GM21723 (cell line): ENCODE measurements at regions not wholly inside any gene's neighbourhood (a gene's known extent, or its start where the extent isn't known, plus 50 kb on each side); places are given as distances from the start of the nearest gene placed in this dataset.
"Not testable (repeated sequence)": the region's sequence is repeated elsewhere in the genome, so short reads cannot be mapped to it uniquely, and the experiment has no call there.

ENCODE experiments used
- ATAC-seq: cut with Tn5 transposase; IDR thresholded peaks from one replicate; pipeline ENCODE4 v1.9.1; 2021; ENCODE audit warnings: mild to moderate bottlenecking, moderate library complexity; ENCODE audit not compliant: unreplicated experiment

DNA sequence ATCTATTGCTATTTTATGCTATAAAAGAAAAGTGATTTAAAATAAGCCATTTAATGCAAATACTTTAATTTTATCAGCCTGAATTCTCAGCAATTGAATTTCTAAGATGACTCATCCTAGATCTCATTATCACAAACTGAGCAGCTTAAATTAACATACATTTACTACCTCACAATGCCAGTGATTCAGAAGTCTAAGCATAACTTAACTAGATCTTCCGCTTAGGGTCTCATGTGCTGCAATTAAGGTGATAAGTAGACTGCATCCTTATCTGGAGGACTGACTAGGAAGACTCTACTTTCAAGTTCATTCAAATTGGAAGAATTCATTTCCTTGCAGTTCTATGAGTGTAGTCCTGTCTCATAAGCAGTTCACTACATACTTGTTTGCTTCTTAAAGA lies 286.6 kb downstream of the COL11A1 start:
- no peak for ATAC-seq

- no peak for ATAC-seq
Observed at GRCh38 chr1:102800406-102800805, 307.9 kb downstream of the COL11A1 start.

- ATAC-seq, result no peak
Observed at GRCh38 chr1:102799496-102799895, 308.8 kb downstream of the COL11A1 start.

DNA sequence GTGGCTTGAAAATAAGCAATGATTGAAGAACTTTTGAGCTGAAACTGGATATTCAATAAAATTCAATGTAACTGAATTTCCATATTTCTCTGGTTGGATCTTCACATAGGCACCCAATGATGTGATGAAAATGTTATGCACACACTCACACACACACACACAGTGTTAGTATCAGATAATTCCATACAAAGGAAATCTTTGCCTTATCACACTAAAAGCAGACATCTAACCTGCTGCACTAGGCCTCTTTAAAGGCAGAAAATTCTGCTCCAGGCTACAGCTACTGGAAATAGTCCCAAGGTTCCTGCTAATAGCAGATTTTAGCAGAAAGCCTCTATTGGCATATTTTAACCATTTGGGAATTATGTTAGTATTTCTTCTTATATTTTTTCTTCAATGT lies 309.6 kb downstream of the COL11A1 start:
- ATAC-seq, result no peak

DNA sequence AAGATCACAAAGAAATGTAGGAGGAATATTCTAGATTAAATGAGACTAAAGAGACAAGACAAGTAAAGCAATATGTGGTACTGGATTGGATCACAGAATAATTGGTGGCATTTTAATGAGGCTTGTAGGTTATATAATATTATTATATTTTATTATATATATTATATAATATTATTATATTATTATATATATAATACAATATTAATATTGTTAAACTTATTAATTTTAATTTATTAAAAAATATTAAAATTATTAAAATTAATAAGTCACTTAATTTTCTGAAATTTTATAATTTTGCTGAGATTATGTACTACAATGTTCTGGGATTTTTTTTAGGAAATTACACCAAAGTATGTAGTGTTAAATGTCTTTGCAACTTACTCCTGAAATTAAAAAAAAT lies 311.9 kb downstream of the COL11A1 start:
- no peak for ATAC-seq

GRCh38 chr1:102790997-102791396 lies 317.3 kb downstream of the COL11A1 start:
- ATAC-seq, result no peak

- ATAC-seq, result not testable (repeated sequence)
Observed at GRCh38 chr1:102789951-102790350, 318.4 kb downstream of the COL11A1 start.

DNA sequence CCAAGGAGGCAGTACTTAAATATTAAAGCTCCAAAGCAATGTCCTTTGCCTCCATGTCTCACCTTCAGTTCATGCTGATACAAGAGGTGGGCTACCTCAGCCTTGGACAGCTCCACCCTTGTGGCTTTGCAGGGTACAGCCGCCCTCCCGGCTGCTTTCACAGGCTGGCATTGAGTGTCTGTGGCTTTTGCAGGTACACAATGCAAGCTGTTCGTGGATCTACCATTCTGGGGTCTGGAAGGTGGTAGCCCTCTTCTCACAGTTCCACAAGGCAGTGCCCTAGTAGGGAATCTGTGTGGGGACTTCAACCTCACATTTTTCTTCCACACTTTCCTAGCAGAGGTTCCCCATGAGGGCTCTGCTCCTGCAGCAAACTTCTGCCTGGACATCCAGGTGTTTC lies 324.8 kb downstream of the COL11A1 start:
- no peak for ATAC-seq

DNA sequence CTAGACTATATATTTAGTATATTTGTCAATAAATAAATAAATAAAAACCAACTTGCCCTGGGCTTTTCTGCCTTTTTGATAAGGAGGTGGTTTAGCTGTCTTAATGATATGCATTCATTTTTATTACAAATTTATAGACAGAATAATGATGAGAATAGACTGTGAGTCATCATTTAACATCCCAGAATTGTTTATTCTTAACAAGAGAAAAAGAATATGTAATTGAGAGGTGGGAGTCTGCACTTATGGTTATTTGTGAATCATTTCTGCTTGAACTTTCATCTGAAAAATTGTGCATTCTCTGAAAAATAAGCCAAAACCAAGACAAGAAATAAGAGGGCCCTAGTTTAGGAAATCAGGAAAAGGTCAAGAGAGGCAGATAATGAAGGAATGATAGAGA lies 326.2 kb downstream of the COL11A1 start:
- no peak for ATAC-seq

GRCh38 chr1:102776071-102776470 lies 332.3 kb downstream of the COL11A1 start:
- ATAC-seq, result no peak

DNA sequence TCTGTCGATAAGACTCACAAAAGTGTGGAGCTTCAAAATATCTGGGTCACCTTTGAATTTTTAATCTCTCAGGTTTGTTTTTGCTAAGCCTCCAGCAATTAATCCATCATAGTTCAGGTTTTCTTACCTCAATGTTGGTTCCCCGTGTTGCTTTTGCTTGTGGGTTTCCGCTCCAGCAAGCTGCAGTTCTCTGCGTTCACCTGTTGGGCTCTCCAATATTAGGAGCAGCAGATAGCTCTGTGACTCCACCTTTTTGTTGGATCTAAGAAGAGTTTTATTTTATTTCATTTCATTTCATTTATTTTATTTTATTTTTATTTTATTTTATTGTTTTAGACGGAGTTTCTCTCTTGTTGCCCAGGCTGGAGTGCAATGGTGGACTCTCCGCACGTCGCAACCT lies 335.5 kb downstream of the COL11A1 start:
- no peak for ATAC-seq

DNA sequence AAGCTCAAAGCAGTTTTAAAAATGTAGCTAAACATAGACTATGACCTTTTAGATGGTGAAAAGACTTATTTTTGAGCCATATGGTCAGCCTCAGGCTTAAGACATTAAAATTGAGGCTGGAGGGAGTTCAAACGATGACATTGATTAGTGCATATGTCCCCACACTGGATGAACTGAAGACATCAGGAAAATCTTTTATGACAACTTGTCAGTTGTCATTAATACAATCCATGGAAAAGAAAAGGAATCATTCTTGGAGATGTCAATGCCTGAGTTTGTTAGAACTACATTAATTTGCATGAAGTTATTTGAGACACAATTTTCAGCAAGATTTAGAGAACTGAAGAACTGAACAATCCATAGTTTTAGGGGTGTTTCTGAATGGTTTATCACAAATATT lies 349.9 kb downstream of the COL11A1 start:
- ATAC-seq, result no peak

DNA sequence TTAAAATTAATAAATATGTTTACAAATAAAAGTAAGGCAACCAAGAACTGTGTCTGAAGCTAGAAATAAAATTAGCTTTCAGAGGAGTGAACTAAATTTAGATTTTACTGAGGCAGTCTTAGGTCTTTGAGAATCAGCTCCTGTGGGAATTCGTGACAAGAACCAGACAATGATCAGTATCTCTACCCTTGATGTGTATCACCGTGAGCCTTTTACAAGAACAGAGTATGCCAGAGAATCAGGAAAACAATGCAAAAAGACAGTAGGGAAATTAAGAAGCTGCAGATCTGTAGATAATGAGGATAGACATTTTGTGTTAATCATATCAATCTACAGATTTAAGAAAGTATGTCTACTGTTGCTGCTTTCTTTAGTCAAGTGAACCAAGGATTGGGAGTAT lies 351.0 kb downstream of the COL11A1 start:
- ATAC-seq, result no peak

GRCh38 chr1:102751111-102751510 lies 357.2 kb downstream of the COL11A1 start:
- ATAC-seq, result no peak

DNA sequence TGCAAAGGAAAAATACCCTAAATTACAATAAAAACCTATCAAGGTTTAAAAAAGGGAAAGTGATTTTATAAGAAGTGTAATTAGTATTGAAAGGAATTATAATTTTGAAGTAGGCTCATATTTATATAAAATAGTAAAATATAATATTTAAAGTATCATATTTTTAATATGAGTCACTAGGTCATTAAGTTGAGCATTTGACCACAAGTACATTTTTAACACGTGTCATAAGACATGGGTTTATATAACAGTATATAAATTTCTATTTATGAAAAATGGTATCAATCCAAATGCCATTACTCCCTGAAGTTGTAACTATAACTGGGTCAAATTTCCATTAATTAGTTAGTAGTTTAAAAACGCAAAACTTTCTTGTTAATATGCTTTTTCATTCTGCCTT lies 365.9 kb downstream of the COL11A1 start:
- no peak for ATAC-seq

DNA sequence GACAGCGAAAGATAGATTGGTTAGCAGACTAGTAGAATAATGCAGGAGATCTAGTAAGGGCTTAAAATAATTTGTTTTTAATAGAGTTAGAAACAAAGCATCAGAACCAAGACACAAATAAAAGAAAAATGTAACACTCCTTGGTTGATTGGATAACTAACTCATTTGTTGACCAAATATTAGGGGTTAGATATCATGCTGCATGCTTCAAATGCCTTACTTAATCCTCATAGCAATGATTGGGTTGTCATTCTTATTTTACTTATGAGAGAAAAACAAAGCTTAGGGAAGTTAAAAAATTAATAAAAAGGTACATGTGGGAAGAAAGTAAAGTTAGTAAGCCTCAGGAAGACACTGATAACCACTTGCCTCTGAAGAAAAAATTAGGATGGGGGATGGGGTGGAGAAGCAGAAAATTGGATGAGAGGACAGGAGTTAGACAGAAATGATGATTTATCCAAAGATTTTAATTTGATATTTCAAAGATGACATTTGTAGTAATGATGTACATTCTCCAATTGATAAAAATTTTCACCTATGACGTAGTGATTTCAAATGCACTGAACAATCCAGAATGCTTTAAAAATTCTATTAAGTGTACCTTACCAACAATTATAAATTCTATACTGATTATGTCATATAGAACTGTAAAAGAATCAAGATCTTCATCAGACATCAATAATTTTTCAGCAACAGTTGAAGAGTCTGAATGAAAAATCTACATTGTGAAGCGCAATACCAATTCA lies 374.7 kb downstream of the COL11A1 start:
- ATAC-seq, result no peak

- ATAC-seq, result no peak
Observed at GRCh38 chr1:102732927-102733326, 375.4 kb downstream of the COL11A1 start.

GRCh38 chr1:102726417-102726816 lies 381.9 kb downstream of the COL11A1 start:
- no peak for ATAC-seq

DNA sequence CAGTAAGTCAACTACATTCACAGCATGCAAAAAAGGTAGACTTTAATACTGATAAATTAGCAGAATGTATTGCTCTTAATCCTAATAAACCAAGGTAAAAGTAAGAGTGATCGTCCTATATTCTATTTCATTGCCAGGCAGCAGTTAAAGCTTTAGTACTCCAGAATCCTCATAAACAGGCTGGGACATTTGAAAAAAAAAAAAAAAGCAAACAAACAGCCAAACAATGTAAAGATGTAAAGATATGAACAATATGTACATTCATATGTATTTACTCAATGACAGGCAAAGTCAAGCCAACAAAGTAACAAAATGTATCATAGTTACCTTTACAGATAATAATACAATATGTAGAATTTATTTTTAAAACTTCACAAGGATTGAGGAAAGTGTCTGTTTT lies 383.6 kb downstream of the COL11A1 start:
- no peak for ATAC-seq

GRCh38 chr1:102715150-102715549 lies 393.2 kb downstream of the COL11A1 start:
- ATAC-seq, result no peak

GRCh38 chr1:102699524-102699923 lies 408.8 kb downstream of the COL11A1 start:
- ATAC-seq, result no peak

- ATAC-seq, result no peak
Observed at GRCh38 chr1:102693345-102693744, 415.0 kb downstream of the COL11A1 start.

DNA sequence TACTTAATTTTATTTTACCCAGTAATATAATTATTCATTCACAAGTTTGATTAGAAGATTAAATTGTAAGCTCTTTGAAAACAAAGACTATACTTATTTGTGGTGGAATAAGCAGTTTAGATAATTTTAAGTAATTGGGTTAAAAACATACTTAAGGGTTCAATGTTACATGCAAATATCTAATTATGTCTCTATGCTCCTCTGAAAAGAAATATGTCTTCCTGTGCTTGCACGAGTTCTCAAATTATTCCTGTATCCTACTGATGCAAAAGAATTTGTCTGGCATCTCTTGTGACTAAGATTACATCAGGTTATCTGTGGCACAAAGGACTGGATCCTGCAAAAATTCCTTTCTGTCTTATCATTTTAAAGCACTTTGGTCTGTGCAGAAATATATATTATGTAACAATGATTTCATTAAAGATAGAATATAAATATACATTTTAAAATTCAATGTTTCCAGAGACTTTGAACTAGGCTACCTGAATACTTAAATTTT lies 416.7 kb downstream of the COL11A1 start:
- ATAC-seq, result no peak
